ENCODE measurements at regions not wholly inside any gene's neighbourhood (a gene's known extent, or its start where the extent isn't known, plus 50 kb on each side); places are given as distances from the start of the nearest gene placed in this dataset.

- DNase-seq (ENCODE audit: low read depth in 2 of 3, low spot score in 2 of 3) = no peak
Observed at GRCh38 chr7:68444956-68445355, 1153.3 kb upstream of the AUTS2 start.

DNA sequence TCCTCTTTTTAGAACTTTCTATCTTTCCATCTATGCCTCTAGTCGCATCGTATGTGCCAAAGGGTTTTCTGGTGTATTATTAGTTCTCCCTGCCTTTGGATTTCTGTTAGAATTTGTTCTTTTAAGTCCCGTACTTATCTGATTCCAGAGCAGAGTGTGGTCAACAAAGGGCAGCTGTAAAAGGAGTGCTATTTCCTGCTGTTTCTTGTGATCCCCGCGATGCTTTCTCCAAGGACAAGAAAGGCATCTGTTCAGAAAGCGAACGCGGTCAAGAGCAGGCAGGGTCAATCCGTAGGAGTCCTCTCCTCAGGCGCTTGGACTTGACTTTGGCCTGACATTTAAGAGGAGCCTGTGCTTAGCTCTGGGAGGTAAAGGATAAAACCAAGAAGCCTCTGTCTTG lies 1152.1 kb upstream of the AUTS2 start:
- DNase-seq (ENCODE audit: low read depth in 2 of 3, low spot score in 2 of 3) = no peak

DNA sequence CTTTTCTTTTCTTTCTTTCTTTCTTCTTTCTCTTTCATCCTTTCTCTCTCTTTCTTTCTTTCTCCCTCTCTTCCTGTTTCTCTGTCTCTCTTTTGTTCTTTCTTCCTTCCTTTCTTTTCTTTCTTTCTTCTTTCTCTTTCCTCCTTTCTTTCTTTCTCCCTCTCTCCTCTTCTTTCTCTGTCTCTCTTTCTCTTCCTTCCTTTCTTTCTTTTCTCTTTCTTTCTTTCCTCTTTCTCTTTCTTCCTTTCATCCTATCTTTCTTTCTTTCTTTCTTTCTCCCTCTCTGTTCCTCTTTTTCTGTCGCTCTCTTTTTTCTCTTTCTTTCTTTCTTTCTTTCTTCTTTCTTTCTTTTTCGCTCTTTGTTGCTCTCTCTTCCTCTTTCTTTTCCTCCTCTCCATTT lies 1149.2 kb upstream of the AUTS2 start:
- DNase-seq (ENCODE audit: low read depth in 2 of 3, low spot score in 2 of 3) = no peak

GRCh38 chr7:68449816-68450215 lies 1148.5 kb upstream of the AUTS2 start:
- DNase-seq (ENCODE audit: low read depth in 2 of 3, low spot score in 2 of 3) = no peak

GRCh38 chr7:68454931-68455330 lies 1143.3 kb upstream of the AUTS2 start:
- no peak for DNase-seq (ENCODE audit: low read depth in 2 of 3, low spot score in 2 of 3)

GRCh38 chr7:68456469-68456868 lies 1141.8 kb upstream of the AUTS2 start:
- DNase-seq (ENCODE audit: low read depth in 2 of 3, low spot score in 2 of 3) = no peak

DNA sequence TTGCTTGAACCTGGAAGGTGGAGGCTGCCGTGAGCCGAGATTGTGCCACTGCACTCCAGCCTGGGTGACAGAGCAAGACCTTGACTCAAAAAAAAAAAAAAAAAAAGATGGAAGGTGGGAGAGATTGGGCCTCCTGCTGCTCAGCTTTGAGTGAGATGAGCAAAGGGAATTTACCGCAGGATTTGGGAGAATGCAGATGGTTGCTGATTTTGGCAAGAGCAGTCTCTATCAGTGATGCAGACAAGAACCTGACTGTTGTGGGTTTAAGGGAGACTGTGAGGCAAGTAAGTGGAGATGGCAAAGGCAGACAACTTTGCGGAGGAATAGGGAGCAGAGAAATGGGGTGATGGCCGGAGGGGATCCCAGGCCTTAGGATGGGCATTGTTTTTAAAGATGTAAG lies 1140.8 kb upstream of the AUTS2 start:
- DNase-seq (ENCODE audit: low read depth in 2 of 3, low spot score in 2 of 3) = no peak

DNA sequence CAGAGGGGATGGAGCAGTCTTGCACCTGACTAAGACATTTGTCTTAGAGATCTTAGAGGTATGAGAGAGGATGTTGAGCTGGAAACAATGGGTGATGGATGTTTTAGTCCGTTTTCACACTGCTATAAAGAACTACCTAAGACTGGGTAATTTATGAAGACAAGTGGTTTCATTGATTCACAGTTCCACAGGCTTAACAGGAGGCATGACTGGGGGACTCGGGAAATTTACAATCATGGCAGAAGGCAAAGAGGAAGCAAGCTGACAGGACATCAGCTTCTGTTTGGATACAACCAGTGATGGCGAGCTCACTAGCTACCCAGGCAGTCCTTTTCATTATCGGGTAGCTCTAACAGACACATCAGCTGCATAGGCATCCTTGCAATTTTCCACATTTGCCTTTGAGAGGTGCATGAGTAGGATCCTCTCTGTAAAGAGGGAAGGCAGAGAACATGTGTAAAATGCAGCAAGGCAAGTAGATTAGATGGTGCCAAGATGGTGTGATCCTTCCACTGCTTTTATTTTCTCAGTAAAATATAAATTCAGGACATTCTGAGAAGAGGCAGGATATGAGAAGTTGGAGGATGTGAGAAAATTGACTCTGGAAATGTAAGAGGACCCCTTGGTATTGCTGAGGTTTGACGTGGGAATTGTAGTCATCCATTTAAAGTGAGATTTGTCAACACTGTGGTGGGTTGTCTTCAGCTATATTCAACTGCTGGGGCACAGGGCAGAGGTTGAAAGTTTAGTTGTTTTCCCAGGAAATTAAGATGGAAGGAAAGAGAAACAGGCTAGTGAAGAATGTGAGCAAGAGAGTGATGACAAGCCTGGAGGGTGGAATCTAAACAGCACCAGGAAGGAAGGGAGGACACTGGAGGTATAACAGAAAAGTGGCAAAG lies 1140.0 kb upstream of the AUTS2 start:
- DNase-seq (ENCODE audit: low read depth in 2 of 3, low spot score in 2 of 3) = no peak

DNA sequence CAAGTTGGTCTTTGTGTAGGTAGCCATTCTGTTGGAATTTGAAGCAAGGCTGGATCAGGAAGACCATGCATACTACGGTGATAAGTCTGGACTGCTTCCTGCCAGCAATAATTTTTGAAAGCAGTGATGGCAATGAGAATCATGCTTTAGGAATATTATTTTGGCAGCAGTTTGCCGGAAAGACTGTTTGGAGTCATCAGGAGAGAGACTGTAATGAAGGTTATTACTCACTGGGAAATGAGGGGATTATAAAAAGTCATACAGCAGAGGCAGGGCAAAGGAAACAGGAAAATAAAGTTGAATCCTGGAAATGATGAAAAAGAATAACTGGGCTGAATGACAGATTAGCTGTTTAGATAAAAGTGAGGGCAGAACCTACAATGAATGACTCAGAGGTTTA lies 1136.8 kb upstream of the AUTS2 start:
- DNase-seq (ENCODE audit: low read depth in 2 of 3, low spot score in 2 of 3) = no peak

DNA sequence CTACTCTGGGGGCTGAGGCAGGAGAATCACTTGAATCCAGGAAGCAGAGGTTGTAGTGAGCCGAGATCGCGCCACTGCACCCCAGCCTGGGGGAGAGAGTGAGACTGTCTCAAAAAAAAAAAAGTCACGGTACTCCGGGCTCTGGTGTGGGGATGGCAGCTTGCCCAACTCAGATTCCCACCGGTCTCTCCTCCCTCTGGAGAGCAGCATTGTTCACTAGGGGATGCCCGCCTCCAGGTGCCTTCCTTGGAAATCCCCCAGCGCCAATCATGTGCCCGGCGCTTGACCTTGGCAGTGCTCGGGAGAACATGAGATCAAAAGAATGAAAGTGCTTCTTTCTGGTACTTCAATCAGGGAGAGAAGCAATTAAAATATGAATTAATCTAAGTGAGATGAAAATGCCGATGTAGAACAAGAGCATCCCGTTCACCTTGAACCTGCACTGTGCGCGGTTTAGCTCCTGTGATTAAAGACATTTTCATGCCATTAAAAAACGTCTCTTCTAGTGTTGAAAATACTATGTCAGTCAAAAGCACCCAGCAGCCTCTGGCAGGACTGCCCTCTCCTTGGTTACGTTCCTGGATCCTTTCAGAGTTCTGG lies 1127.3 kb upstream of the AUTS2 start:
- DNase-seq (ENCODE audit: low read depth in 2 of 3, low spot score in 2 of 3) = no peak

- no peak for DNase-seq (ENCODE audit: low read depth in 2 of 3, low spot score in 2 of 3)
Observed at GRCh38 chr7:68472688-68473087, 1125.6 kb upstream of the AUTS2 start.

DNA sequence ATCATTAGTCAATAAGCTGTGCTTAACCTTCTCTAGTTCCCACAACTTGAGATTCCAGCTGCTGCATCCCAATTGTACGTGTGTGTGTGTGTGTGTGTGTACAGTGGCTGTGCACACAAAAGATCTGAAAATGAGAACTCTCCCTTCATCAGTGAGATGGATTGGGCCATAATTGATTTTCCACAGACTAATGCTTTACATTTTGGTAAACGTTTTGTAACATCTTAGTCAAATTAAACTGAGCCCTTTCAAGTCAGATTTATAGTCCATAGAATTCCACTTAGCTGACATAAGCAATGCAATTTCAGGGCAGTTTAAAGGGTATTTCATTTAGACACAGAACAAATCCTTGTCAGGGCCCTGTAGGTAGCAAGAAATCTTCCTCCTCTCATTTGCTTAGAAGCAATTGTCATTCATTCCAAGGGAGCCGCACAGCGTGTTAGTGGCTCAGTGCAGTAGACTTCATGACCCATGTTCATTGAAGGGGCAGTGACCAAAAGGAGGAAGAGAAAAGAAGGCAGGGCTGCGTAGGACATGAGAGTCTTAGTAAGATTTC lies 1123.5 kb upstream of the AUTS2 start:
- DNase-seq (ENCODE audit: low read depth in 2 of 3, low spot score in 2 of 3) = no peak

GRCh38 chr7:68476966-68477365 lies 1121.3 kb upstream of the AUTS2 start:
- no peak for DNase-seq (ENCODE audit: low read depth in 2 of 3, low spot score in 2 of 3)

- no peak for DNase-seq (ENCODE audit: low read depth in 2 of 3, low spot score in 2 of 3)
Observed at GRCh38 chr7:68478326-68478725, 1119.9 kb upstream of the AUTS2 start.

- DNase-seq (ENCODE audit: low read depth in 2 of 3, low spot score in 2 of 3) = no peak
Observed at GRCh38 chr7:68482800-68483199, 1115.5 kb upstream of the AUTS2 start.

GRCh38 chr7:68484731-68485130 lies 1113.5 kb upstream of the AUTS2 start:
- no peak for DNase-seq (ENCODE audit: low read depth in 2 of 3, low spot score in 2 of 3)

- DNase-seq (ENCODE audit: low read depth in 2 of 3, low spot score in 2 of 3) = no peak
Observed at GRCh38 chr7:68485253-68485917, 1112.9 kb upstream of the AUTS2 start.

- no peak for DNase-seq (ENCODE audit: low read depth in 2 of 3, low spot score in 2 of 3)
Observed at GRCh38 chr7:68488341-68489060, 1109.8 kb upstream of the AUTS2 start.

DNA sequence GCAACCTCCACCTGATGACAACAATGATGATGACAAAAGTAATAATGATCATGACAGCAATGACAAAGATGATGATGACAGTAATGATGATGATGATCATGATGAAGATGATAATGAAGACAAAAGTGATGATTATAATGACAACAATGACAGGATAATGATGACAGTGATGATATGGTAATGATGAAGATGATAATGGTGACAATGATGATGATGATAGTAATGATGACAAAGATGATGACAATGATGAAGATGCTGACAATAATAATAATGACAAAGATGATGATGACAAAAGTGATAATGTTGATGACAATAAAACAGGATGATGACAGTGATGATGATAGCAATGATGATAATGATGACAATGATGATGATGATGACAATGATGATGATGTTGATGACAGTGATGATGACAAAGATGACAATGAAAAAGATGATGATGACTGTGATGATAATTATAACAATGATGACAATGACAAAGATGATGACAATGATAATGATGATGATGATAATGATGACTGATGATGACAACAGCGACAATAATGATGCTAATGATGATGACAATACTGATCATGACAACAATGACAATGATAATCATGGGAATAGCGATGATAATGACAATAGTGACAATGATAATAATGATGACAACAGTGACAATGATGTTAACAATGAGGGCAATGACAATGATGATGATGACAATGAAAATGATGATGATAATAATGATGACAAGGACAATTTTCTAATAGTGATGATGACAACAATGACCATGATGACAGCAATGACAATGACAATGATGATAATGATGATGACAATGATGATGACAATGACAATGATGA lies 1106.5 kb upstream of the AUTS2 start:
- no peak for DNase-seq (ENCODE audit: low read depth in 2 of 3, low spot score in 2 of 3)

- no peak for DNase-seq (ENCODE audit: low read depth in 2 of 3, low spot score in 2 of 3)
Observed at GRCh38 chr7:68492359-68492690, 1106.0 kb upstream of the AUTS2 start.

GRCh38 chr7:68503400-68503799 lies 1094.9 kb upstream of the AUTS2 start:
- no peak for DNase-seq (ENCODE audit: low read depth in 2 of 3, low spot score in 2 of 3)

Measured in activated CD8-positive, alpha-beta memory T cell treated with anti-CD3 and anti-CD28 coated beads for 48 hours (primary cell).